ENCODE measurements at regions not wholly inside any gene's neighbourhood (a gene's known extent, or its start where the extent isn't known, plus 50 kb on each side); places are given as distances from the start of the nearest gene placed in this dataset.

DNA sequence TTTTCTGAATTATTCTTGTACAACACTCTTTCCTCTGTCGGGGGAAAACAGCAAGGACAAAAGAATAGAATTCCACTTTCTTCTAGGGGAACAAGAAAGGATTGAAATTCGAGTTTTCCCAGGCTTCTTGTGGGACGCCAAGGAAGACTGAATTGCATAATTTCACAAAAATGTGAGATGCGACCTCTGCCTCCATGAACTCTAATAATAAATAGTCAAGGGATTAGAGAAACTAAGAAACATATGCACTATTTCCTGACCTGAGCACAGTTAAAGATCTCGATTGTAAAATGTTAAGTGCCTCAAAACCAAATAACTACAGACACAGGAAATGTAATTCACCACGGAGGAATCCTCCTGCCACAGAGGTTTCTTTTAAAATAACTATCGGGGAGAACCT, 117.3 kb upstream of the MARK1 start:
- DNase-seq, result no peak

- DNase-seq, result peak; percentile 27
Measured at GRCh38 chr1:220409771-220410595, 118.0 kb upstream of the MARK1 start.

GRCh38 chr1:220407191-220407590, 120.7 kb upstream of the MARK1 start:
- DNase-seq, result no peak

DNA sequence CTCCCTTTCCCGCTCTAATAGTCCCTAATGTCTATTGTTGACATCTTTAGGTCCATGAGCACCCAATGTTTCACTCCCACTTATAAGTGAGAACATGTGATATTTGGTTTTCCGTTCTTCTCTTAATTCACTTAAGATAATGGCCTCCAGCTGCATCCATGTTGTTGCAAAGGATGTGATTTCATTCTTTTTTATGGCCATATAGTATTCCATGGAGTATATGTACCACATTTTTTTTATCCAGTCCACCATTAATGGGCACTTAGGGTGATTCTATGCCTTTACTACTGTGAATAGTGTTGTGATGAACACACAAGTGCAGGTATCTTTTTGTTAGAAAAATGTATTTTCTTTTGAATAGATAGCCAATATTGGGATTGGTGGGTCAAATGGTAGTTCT, 126.0 kb upstream of the RAB3GAP2 start:
- DNase-seq, result no peak

GRCh38 chr1:220391491-220391890, 119.2 kb upstream of the RAB3GAP2 start:
- peak; percentile 66 for DNase-seq

DNA sequence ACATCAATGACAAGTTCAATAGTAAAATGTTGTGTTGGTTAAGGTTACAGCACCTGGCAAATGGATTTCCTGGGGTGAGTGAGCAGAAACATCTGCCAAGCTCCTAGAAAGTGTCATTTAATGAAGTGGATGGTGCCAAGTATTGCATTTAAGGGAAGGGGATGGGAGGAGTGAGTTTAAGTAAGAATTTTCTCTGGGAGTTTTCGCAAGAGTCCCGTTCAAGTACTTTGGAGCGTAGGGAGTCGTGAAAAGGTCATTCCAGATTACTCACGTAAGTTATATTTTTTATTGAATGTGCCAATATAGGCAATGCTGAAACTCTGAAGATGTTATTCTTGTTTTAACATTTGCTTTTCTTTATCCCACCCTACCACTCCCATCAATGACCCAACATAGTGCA, 117.4 kb upstream of the RAB3GAP2 start:
- peak; percentile 36 for DNase-seq

GRCh38 chr1:220386494-220387195, 114.4 kb upstream of the RAB3GAP2 start:
- no peak for DNase-seq

DNA sequence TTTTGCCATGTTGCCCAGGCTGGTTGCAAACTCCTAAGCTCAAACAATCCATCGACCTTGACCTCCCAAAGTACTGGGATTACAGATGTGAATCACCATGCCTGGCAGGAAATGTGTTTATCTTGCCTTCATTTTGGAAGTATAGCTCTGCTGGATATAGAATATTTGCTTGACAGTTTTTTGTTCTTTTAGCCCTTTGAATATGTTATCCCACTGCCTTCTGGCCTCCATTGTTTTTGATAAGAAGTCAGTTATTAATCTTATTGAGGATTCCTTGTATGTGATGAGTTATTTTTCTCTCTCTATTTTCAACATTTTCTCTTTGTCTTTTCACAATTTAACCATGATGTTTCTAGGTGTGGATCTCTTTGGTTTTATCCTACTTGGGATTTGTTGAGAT, 112.9 kb upstream of the RAB3GAP2 start:
- DNase-seq, result no peak

- no peak for DNase-seq
Measured at GRCh38 chr1:220382994-220383393, 110.7 kb upstream of the RAB3GAP2 start.

DNA sequence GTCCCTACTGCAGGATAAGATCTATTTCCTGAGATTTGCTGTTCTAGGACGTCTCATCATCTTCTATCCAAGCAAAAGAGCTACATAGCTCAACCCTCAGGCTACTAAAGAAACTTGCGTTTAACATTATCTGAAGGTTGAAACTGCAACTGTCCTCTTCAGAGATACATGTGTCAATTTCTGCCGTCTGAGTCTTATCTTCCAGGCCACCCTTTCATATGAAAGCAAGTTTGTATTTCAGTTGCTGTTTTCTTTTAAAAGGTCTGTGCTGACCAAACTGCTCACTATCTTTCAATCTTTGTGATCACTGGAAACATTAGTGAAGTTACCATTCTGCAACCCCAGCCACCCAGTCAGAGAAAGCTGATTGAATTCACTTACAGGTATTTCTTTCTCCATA, 108.6 kb upstream of the RAB3GAP2 start:
- no peak for DNase-seq

DNA sequence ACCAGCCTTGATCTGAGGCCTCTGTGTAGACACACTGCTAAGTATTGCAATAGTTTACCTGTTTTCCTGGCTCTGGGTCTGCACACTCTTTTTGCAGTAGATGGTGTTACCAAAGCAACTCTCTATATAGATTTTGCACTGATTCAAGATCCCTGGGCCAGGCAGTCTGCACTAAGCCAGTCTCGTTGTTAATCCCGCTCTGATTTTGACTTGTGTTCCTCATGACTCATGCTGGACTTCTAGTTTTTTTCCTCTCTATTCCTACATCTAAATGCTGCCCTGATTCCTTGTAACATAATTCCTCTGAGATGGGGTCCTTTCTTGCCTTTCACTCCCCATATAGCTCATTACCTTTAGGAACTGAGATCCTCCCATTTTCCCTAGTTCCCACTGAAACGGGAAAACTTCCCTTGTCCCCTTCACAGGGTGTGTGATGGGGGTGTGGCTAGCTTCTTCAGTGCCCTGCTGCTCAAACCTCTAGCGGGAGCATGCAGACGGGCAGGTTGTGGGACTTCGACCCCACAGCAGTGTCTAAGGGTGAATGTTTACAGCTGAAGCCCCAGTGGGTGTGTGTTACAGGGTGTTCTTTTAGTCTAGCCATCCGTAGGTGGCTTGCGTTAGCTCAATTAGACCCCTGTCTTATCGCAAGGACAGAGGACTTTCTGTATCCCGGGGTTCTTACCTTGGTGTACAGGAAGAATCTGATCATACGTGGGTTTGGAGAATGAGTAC, 106.5 kb upstream of the RAB3GAP2 start:
- no peak for DNase-seq

DNA sequence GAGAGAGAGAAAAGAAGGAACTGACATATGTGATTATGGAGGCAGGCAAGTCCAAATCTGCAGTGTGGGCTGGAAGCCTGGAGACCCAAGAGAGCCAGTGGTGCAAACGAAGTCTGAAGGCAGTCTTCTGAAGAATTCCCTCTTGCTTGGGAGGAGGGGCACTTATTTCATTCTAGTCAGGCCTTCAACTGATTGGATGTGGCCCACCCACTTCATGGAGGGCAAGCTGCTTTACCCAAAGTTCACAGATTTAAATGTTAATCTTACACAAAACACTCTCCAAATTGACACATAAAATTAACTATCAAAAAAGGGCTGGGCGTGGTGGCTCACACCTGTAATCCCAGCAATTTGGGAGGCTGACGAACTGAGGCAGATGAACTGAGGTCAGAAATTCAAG, 103.5 kb upstream of the RAB3GAP2 start:
- no peak for DNase-seq

DNA sequence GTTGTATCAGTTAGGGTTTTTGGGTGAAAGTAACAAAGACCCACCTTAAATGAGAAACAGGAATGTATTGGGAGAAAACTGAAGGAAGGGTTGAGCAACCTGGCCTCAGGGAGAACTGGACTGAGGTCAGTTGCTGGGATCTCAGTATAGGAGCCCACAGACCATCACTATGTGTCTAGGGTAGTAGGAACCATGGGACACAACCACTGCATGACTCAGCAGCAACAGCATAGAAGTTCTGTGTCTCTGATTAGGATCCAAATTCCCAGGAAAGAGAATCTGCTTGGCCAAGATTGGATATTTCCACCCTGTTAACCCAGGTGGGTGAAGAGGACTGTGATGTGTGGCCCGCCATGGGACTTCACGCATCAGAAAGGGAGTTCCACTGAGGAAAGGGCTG, 102.2 kb upstream of the RAB3GAP2 start:
- no peak for DNase-seq

DNA sequence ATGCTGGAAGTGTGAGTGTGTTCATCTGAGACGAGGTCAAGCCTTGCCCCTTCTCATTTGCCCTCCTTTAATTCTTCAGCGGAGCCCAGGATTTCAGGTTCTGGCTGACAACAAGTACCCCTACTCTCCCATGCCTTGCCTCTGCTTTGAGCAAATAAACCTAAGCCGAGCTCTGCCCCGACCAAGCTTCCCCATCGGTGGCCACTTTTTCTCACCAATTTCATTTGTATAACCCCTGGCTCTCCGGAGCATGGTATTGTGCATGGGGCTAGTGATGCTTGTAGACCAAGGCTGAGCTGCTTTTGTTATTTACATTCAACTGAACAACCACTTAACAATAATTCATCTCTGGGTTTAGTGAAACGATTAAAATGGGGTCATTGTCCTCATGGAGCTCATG, 100.2 kb upstream of the RAB3GAP2 start:
- DNase-seq, result no peak

- no peak for DNase-seq
Measured at GRCh38 chr1:220371324-220371723, 99.1 kb upstream of the RAB3GAP2 start.

GRCh38 chr1:220370041-220370700, 97.9 kb upstream of the RAB3GAP2 start:
- no peak for DNase-seq

- DNase-seq, result no peak
Measured at GRCh38 chr1:220369511-220369910, 97.3 kb upstream of the RAB3GAP2 start.

GRCh38 chr1:220368352-220369265, 96.4 kb upstream of the RAB3GAP2 start:
- DNase-seq, result no peak

GRCh38 chr1:220367833-220368232, 95.6 kb upstream of the RAB3GAP2 start:
- no peak for DNase-seq

- DNase-seq, result no peak
Measured at GRCh38 chr1:220366269-220366668, 94.0 kb upstream of the RAB3GAP2 start.

DNA sequence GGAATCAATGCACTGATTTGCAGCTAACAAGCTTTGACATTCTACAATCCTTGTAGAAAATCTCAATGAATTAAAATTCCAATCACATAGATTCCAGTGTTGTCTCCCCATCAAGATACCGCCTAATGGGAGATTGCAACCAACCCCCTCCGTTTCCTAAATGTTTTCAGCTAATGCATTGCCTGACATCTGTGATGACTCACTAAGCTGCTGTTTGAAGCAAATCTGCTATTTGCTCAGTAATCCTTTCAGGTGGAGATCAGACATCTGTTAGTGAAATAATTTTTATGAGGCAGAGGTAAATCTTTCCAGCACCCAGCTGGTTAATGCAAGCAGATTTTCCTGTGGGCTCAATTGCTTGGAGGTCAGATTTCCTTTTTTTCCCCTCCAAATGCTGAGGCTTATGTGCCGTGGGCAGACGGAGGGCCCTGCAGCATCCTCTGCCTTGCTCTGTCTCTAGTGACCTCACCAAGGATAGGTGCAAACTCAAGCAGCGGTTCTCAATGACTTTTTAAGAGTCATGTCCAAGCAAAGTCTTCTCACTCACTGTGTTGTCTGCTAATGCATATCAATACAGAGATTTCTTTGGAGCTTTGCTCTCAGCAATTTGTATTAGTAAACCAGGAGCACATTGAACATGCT, 91.1 kb upstream of the RAB3GAP2 start:
- no peak for DNase-seq
